ENCODE measurements at regions not wholly inside any gene's neighbourhood (a gene's known extent, or its start where the extent isn't known, plus 50 kb on each side); places are given as distances from the start of the nearest gene placed in this dataset.

GRCh38 chr20:48411919-48412522 is 415.8 kb downstream of the PREX1 start:
- TF ChIP-seq TAF1 (IDR thresholded peaks at IDR 0.05; ENCODE audit: low read depth, low read length) (no peak), POLR2A (IDR thresholded peaks at IDR 0.05; ENCODE audit: low read depth, low read length) (no peak), POLR2AphosphoS5 (IDR thresholded peaks at IDR 0.05; ENCODE audit: low read depth, low read length) (no peak), PAX5 (IDR thresholded peaks at IDR 0.05; ENCODE audit: insufficient read depth, low read length, severe bottlenecking) (no peak), SPI1 (IDR thresholded peaks at IDR 0.05; ENCODE audit: low read depth, low read length) (no peak), POU2F2 (IDR thresholded peaks at IDR 0.05; ENCODE audit: low read depth, low read length) (no peak)
